ENCODE measurements at regions not wholly inside any gene's neighbourhood (a gene's known extent, or its start where the extent isn't known, plus 50 kb on each side); places are given as distances from the start of the nearest gene placed in this dataset.

DNA sequence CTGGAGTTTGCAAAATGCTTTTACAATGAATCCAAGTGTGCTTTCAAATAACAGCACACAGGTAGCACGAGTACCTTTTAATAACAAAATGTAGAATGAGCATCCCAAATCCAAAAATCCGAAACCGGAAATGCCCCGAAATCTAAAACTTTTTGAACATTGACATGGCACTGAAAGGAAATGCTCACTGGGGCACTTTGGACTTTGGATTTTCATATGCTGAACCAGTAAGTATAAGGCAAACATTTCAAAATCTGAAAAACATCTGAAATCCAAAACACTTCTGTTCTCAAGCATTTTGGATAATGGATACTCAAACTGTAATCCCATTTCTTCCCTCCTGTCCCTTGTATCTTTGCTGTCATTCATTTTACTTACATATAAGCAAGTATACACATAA, 50.1 kb downstream of the GCNT4 start:
- Histone ChIP-seq H3K9me3 (no peaks in the 10 kb centered on the region), H3K4me1 (no peaks in the 10 kb centered on the region), H3K4me3 (ENCODE audit: low read depth, low read length) (no peak overlapping the region), H3K36me3 (no peaks in the 10 kb centered on the region), H3K27me3 (peaks cover 7% of the 10 kb centered on the region)
- no peak for DNase-seq
- TF ChIP-seq, protein P1, sequence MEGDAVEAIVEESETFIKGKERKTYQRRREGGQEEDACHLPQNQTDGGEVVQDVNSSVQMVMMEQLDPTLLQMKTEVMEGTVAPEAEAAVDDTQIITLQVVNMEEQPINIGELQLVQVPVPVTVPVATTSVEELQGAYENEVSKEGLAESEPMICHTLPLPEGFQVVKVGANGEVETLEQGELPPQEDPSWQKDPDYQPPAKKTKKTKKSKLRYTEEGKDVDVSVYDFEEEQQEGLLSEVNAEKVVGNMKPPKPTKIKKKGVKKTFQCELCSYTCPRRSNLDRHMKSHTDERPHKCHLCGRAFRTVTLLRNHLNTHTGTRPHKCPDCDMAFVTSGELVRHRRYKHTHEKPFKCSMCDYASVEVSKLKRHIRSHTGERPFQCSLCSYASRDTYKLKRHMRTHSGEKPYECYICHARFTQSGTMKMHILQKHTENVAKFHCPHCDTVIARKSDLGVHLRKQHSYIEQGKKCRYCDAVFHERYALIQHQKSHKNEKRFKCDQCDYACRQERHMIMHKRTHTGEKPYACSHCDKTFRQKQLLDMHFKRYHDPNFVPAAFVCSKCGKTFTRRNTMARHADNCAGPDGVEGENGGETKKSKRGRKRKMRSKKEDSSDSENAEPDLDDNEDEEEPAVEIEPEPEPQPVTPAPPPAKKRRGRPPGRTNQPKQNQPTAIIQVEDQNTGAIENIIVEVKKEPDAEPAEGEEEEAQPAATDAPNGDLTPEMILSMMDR (IDR thresholded peaks at IDR 0.05; ENCODE audit: low read depth, low read length) = no peak

DNA sequence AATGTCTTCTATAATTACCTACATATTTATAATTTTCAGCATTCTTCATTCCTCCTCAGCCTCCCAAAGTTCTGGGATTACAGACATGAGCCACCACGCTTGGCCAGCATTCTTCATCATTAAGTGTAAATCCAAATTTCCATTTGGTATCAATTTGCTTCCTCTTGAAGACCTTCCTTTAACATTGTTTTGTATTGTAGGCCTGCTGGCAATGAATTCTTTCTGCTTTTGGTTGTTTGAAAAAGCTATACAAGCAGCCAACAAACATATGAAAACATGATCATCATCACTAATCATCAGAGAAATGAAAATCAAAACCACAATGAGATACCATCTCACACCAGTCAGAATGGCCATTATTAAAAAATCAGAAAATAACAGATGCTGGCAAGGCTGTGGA, 56.4 kb downstream of the GCNT4 start:
- TF ChIP-seq, protein P1 (IDR thresholded peaks at IDR 0.05; ENCODE audit: low read depth, low read length) = no peak
- Histone ChIP-seq H3K27me3 (no peaks in the 10 kb centered on the region; the same call in none of the 2 replicates), H3K4me3 (ENCODE audit: low read depth, low read length) (no peak overlapping the region), H3K4me1 (no peaks in the 10 kb centered on the region), H3K36me3 (no peaks in the 10 kb centered on the region), H3K9me3 (no peaks in the 10 kb centered on the region)
- no peak for DNase-seq

GRCh38 chr5:74994826-74995225, 57.5 kb downstream of the GCNT4 start:
- Histone ChIP-seq H3K27me3 (no peaks in the 10 kb centered on the region; the same call in none of the 2 replicates), H3K9me3 (no peaks in the 10 kb centered on the region), H3K36me3 (no peaks in the 10 kb centered on the region), H3K4me1 (no peaks in the 10 kb centered on the region), H3K4me3 (ENCODE audit: low read depth, low read length) (no peak overlapping the region)
- TF ChIP-seq, protein P1 (IDR thresholded peaks at IDR 0.05; ENCODE audit: low read depth, low read length) = no peak
- no peak for DNase-seq

GRCh38 chr5:74993743-74994142, 58.6 kb downstream of the GCNT4 start:
- TF ChIP-seq, protein P1 (IDR thresholded peaks at IDR 0.05; ENCODE audit: low read depth, low read length) = no peak
- no peaks in the 10 kb centered on the region; the same call in none of the 2 replicates for H3K27me3 ChIP-seq
- H3K36me3 ChIP-seq = no peaks in the 10 kb centered on the region
- no peaks in the 10 kb centered on the region for H3K9me3 ChIP-seq
- no peak for DNase-seq
- no peaks in the 10 kb centered on the region for H3K4me1 ChIP-seq
- H3K4me3 ChIP-seq (ENCODE audit: low read depth, low read length) = no peak overlapping the region

- Histone ChIP-seq H3K4me3 (ENCODE audit: low read depth, low read length) (no peak overlapping the region), H3K27me3 (no peaks in the 10 kb centered on the region; the same call in none of the 2 replicates), H3K9me3 (no peaks in the 10 kb centered on the region), H3K36me3 (no peaks in the 10 kb centered on the region), H3K4me1 (no peaks in the 10 kb centered on the region)
- DNase-seq = no peak
- TF ChIP-seq, protein P1 (IDR thresholded peaks at IDR 0.05; ENCODE audit: low read depth, low read length) = no peak
Observed at GRCh38 chr5:74992791-74993190, 59.6 kb downstream of the GCNT4 start.

DNA sequence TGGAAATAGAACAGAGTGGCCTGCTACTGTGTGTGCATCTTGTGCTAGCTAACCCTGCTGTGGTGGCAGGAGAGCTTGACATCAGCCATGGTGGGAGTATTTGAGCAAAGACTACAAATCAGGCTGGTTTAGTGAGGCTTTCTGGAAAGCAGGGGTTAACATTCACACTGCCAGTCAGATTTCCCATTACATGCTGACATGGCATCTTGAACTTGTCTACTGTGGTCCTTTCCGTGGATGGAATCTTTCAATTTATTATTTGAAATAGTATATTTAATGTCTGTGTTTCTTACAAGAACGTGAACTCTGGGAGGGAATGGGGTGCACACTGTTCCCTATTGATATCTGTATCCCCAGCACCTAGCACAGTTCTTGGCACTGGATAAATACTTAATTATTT, 60.8 kb downstream of the GCNT4 start:
- H3K36me3 ChIP-seq = no peaks in the 10 kb centered on the region
- DNase-seq = no peak

More for the DNA sequence above, 60.8 kb downstream of the GCNT4 start:
- Histone ChIP-seq H3K9me3 (no peaks in the 10 kb centered on the region), H3K4me3 (ENCODE audit: low read depth, low read length) (no peak overlapping the region), H3K27me3 (no peaks in the 10 kb centered on the region; the same call in none of the 2 replicates), H3K4me1 (no peaks in the 10 kb centered on the region)
- TF ChIP-seq, protein P1 (IDR thresholded peaks at IDR 0.05; ENCODE audit: low read depth, low read length) = no peak
